MM.1S (cell line): ENCODE measurements at regions not wholly inside any gene's neighbourhood (a gene's known extent, or its start where the extent isn't known, plus 50 kb on each side); places are given as distances from the start of the nearest gene placed in this dataset.

Experiments
- CTCF ChIP-seq: fragments of 300-600 bp; sonication (generic); IDR thresholded peaks from 2 replicates; pipeline ENCODE4 v1.5.1; 2016; ENCODE audit warnings: antibody characterized with exemption, low read length, mixed read lengths
- EZH2phosphoT487 ChIP-seq: fragments of 300-600 bp; sonication (generic); IDR thresholded peaks from 2 replicates; pipeline ENCODE4 v1.6.1; 2018; ENCODE audit warnings: antibody characterized with exemption, low read length

GRCh38 chr6:120945905-120946594 lies 388.2 kb downstream of the TBC1D32 start:
- TF ChIP-seq CTCF (no peak), EZH2phosphoT487 (no peak)
